Mesothelial cell of epicardium (in vitro differentiated cells): ENCODE measurements at regions not wholly inside any gene's neighbourhood (a gene's known extent, or its start where the extent isn't known, plus 50 kb on each side); places are given as distances from the start of the nearest gene placed in this dataset.

Source experiments
- DNase-seq, 2 experiments: peaks; one replicate each; pipeline ENCODE4 v3.0.0; 2021; ENCODE audit warnings: low spot score in 2 of 2; ENCODE audit not compliant: unreplicated experiment in 2 of 2
- H3K27ac Mint-ChIP-seq: 2 replicates; pipeline ENCODE4 v1.8.0; 2021; ENCODE audit warnings: mixed read lengths
- H3K27me3 Mint-ChIP-seq: 2 replicates; pipeline ENCODE4 v1.8.0; 2021; ENCODE audit warnings: low read depth, mixed read lengths
- H3K36me3 Mint-ChIP-seq: 2 replicates; pipeline ENCODE4 v1.8.0; 2021; ENCODE audit warnings: mixed read lengths
- H3K4me1 Mint-ChIP-seq: 2 replicates; pipeline ENCODE4 v1.8.0; 2021; ENCODE audit warnings: mixed read lengths
- H3K4me3 Mint-ChIP-seq: 2 replicates; pipeline ENCODE4 v1.8.0; 2021; ENCODE audit warnings: mild to moderate bottlenecking, moderate library complexity, mixed read lengths
- H3K9me3 Mint-ChIP-seq: 2 replicates; pipeline ENCODE4 v1.8.0; 2021; ENCODE audit warnings: mixed read lengths
- TF ChIP-seq, protein P1 (sequence below): fragments of 200-600 bp; sonication (generic); IDR thresholded peaks from one replicate; pipeline ENCODE4 v1.5.0; 2021; ENCODE audit warnings: antibody characterized with exemption; ENCODE audit not compliant: unreplicated experiment

GRCh38 chr13:26993780-26994179 lies 177.8 kb downstream of the USP12 start:
- H3K4me1 Mint-ChIP-seq = peaks cover 17% of the 10 kb centered on the region
- TF ChIP-seq, protein P1, sequence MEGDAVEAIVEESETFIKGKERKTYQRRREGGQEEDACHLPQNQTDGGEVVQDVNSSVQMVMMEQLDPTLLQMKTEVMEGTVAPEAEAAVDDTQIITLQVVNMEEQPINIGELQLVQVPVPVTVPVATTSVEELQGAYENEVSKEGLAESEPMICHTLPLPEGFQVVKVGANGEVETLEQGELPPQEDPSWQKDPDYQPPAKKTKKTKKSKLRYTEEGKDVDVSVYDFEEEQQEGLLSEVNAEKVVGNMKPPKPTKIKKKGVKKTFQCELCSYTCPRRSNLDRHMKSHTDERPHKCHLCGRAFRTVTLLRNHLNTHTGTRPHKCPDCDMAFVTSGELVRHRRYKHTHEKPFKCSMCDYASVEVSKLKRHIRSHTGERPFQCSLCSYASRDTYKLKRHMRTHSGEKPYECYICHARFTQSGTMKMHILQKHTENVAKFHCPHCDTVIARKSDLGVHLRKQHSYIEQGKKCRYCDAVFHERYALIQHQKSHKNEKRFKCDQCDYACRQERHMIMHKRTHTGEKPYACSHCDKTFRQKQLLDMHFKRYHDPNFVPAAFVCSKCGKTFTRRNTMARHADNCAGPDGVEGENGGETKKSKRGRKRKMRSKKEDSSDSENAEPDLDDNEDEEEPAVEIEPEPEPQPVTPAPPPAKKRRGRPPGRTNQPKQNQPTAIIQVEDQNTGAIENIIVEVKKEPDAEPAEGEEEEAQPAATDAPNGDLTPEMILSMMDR = no peak
- H3K9me3 Mint-ChIP-seq = peaks cover 5% of the 10 kb centered on the region
- no peak overlapping the region for H3K4me3 Mint-ChIP-seq
- no peak for DNase-seq
- H3K27ac Mint-ChIP-seq = no peak overlapping the region
- no peaks in the 10 kb centered on the region for H3K36me3 Mint-ChIP-seq
- peaks cover 7% of the 10 kb centered on the region for H3K27me3 Mint-ChIP-seq

DNA sequence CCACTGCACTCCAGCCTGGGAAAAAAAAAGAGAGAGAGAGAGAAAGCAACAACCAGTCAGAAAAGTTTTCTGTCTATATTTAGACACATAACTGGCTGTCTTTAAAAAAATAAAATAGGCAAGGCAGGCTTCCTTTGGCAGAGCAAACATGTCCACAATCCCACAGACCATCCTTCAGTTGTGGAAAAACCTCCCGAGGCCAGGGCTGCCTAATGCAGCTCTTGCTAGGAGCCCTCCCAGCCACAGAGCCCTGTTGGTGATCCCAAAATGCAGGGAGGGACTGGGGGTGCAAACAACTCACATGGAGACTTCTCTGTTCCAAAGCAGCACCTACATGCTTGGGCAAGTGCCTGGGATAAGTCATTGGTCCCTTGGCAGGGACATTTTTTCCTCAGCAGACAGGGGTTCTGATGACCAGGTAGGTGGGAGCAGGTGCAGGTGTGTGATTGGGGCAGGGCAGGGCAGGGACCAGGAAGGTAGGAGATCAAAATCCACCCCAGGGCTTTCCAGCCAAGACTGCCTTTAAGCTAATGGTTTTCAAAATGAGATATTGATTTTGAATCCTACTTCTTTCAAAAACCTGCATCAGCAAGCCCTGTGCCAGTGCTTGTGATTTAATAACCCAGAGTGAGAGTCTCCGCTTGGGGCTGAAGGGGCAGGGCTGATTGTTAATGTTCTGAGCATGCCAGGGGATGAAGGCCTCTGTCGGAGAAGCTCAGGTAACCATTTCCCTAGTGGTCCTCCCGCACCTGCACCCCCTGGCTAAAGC lies 178.5 kb downstream of the USP12 start:
- peak overlapping the region; percentile 39 for H3K27ac Mint-ChIP-seq
- peaks cover 5% of the 10 kb centered on the region for H3K9me3 Mint-ChIP-seq
- H3K4me1 Mint-ChIP-seq = peaks cover 15% of the 10 kb centered on the region
- H3K27me3 Mint-ChIP-seq = peaks cover 8% of the 10 kb centered on the region
- H3K36me3 Mint-ChIP-seq = no peaks in the 10 kb centered on the region
- no peak for DNase-seq
- H3K4me3 Mint-ChIP-seq = no peak overlapping the region
- TF ChIP-seq, protein P1 = no peak

GRCh38 chr13:26991508-26992181 lies 180.0 kb downstream of the USP12 start:
- H3K9me3 Mint-ChIP-seq = peaks cover 5% of the 10 kb centered on the region
- peaks cover 15% of the 10 kb centered on the region for H3K4me1 Mint-ChIP-seq
- H3K27me3 Mint-ChIP-seq = peaks cover 12% of the 10 kb centered on the region
- no peak for DNase-seq
- TF ChIP-seq, protein P1 = no peak
- H3K27ac Mint-ChIP-seq = no peak overlapping the region
- H3K36me3 Mint-ChIP-seq = no peaks in the 10 kb centered on the region
- H3K4me3 Mint-ChIP-seq = no peak overlapping the region

- Mint-ChIP-seq H3K9me3 (no peaks in the 10 kb centered on the region), H3K27ac (no peak overlapping the region), H3K27me3 (peaks cover 12% of the 10 kb centered on the region), H3K4me1 (peaks cover 19% of the 10 kb centered on the region), H3K4me3 (no peak overlapping the region), H3K36me3 (no peaks in the 10 kb centered on the region)
- TF ChIP-seq, protein P1 = no peak
- DNase-seq = no peak
These were observed 181.5 kb downstream of the USP12 start for GRCh38 chr13:26989957-26990713.

- H3K36me3 Mint-ChIP-seq = no peaks in the 10 kb centered on the region
- no peak for DNase-seq
- H3K27me3 Mint-ChIP-seq = peaks cover 12% of the 10 kb centered on the region
- peaks cover 21% of the 10 kb centered on the region for H3K4me1 Mint-ChIP-seq
- H3K4me3 Mint-ChIP-seq = no peak overlapping the region
- H3K27ac Mint-ChIP-seq = no peak overlapping the region
- TF ChIP-seq, protein P1 = no peak
- no peaks in the 10 kb centered on the region for H3K9me3 Mint-ChIP-seq
These were observed 182.2 kb downstream of the USP12 start for GRCh38 chr13:26989261-26989956.
